Keratinocyte (primary cell): ENCODE measurements at regions not wholly inside any gene's neighbourhood (a gene's known extent, or its start where the extent isn't known, plus 50 kb on each side); places are given as distances from the start of the nearest gene placed in this dataset.

Experiments
- CTCF ChIP-seq, 3 experiments: IDR thresholded peaks in 1 of 3; conservative IDR thresholded peaks in 1 of 3; optimal IDR thresholded peaks in 1 of 3; 2 replicates in 2 of 3; 3 replicates in 1 of 3; pipeline versions ENCODE3 to v1.5.1; 2011; ENCODE audit warnings: low read length in 3 of 3, mild to moderate bottlenecking in 3 of 3, moderate library complexity in 2 of 3, control low read depth in 1 of 3, inconsistent platforms in 1 of 3; ENCODE audit not compliant: insufficient read depth in 2 of 3; ENCODE audit errors: extremely low read depth in 1 of 3
- EZH2 ChIP-seq: IDR thresholded peaks from one replicate; pipeline ENCODE4 v1.6.1; 2012; ENCODE audit warnings: inconsistent platforms, mild to moderate bottlenecking, low read length, moderate library complexity

GRCh38 chr2:174660984-174661675 is 63.5 kb upstream of the WIPF1 start:
- no peak for TF ChIP-seq CTCF (optimal IDR thresholded peaks at IDR 0.05 in 1 of 3, IDR thresholded peaks at IDR 0.05 in 1 of 3, conservative IDR thresholded peaks at IDR 0.05 in 1 of 3; ENCODE audit: extremely low read depth in 1 of 3, insufficient read depth in 2 of 3, low read length in 3 of 3)
- no peak for TF ChIP-seq EZH2
